Retina (tissue), 1 donor: ENCODE measurements at regions not wholly inside any gene's neighbourhood (a gene's known extent, or its start where the extent isn't known, plus 50 kb on each side); places are given as distances from the start of the nearest gene placed in this dataset.
"Not testable (repeated sequence)": the region's sequence is repeated elsewhere in the genome, so short reads cannot be mapped to it uniquely, and the experiment has no call there.

Experiments
- DNase-seq: peaks from one replicate; pipeline ENCODE4 v3.0.0-alpha.2; 2016

GRCh38 chr12:23285764-23286530 is 661.0 kb downstream of the ETNK1 start:
- DNase-seq = not testable (repeated sequence)

- no peak for DNase-seq
Observed at GRCh38 chr12:23290627-23291330, 658.7 kb downstream of the SOX5 start.

GRCh38 chr12:23303220-23303619 is 646.2 kb downstream of the SOX5 start:
- no peak for DNase-seq

GRCh38 chr12:23303821-23304220 is 645.6 kb downstream of the SOX5 start:
- no peak for DNase-seq

- DNase-seq = no peak
Observed at GRCh38 chr12:23333938-23334337, 615.5 kb downstream of the SOX5 start.

GRCh38 chr12:23335593-23335992 is 613.9 kb downstream of the SOX5 start:
- DNase-seq = no peak

GRCh38 chr12:23337213-23337612 is 612.3 kb downstream of the SOX5 start:
- no peak for DNase-seq

- peak; percentile 15 for DNase-seq
Observed at GRCh38 chr12:23340351-23340750, 609.1 kb downstream of the SOX5 start.

GRCh38 chr12:23342407-23342806 is 607.1 kb downstream of the SOX5 start:
- no peak for DNase-seq

GRCh38 chr12:23349564-23349963 is 599.9 kb downstream of the SOX5 start:
- DNase-seq = no peak

GRCh38 chr12:23350808-23351207 is 598.7 kb downstream of the SOX5 start:
- DNase-seq = no peak

- no peak for DNase-seq
Observed at GRCh38 chr12:23352670-23353069, 596.8 kb downstream of the SOX5 start.

- DNase-seq = no peak
Observed at GRCh38 chr12:23354800-23355199, 594.7 kb downstream of the SOX5 start.

- DNase-seq = no peak
Observed at GRCh38 chr12:23356440-23356839, 593.0 kb downstream of the SOX5 start.

- no peak for DNase-seq
Observed at GRCh38 chr12:23356927-23357708, 592.4 kb downstream of the SOX5 start.

GRCh38 chr12:23359975-23360701 is 589.3 kb downstream of the SOX5 start:
- no peak for DNase-seq

- DNase-seq = no peak
Observed at GRCh38 chr12:23361971-23362370, 587.5 kb downstream of the SOX5 start.

- DNase-seq = no peak
Observed at GRCh38 chr12:23368590-23368989, 580.9 kb downstream of the SOX5 start.

GRCh38 chr12:23375621-23376020 is 573.8 kb downstream of the SOX5 start:
- no peak for DNase-seq

GRCh38 chr12:23376238-23376637 is 573.2 kb downstream of the SOX5 start:
- DNase-seq = no peak

GRCh38 chr12:23380419-23381100 is 568.9 kb downstream of the SOX5 start:
- no peak for DNase-seq

GRCh38 chr12:23388898-23389297 is 560.6 kb downstream of the SOX5 start:
- not testable (repeated sequence) for DNase-seq
